Activated CD4-positive, CD25-positive, alpha-beta regulatory T cell treated with anti-CD3 and anti-CD28 coated beads, Interleukin-2, amount 50 U/mL, for 72 hours (primary cell): ENCODE measurements at regions not wholly inside any gene's neighbourhood (a gene's known extent, or its start where the extent isn't known, plus 50 kb on each side); places are given as distances from the start of the nearest gene placed in this dataset.

Experiments used
- DNase-seq: peaks from one replicate; pipeline ENCODE4 v3.0.0; 2021

DNA sequence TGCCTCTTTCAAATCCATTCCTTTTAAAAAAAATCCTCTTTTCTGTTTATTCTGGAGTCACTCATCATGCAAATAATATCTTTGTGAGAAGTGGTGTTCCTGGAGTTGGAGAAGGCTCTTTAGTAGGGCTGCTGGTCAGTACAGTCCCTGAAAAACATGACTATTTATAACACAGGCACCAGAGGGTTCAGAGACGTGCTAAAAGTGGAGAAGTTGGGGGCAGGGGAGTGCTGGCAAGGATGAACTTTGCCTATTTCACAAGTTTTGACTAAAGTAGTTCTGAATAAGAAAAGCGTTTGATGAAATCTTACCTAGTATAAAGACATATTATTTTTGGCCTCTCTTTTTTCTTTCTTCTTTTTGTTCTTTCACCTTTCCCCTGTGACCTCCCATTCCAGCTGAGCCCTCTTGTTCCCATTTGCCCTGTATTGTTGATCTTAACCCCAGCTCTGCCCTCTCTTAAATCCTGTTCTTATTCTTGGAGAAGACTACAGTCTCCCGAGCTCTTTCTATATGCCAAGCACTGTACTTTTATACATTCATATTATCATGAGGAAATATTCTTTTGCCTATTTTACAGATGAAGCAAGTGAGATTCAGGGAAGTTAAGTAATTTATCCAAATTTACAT lies 129.1 kb downstream of the TM9SF2 start:
- no peak for DNase-seq

DNA sequence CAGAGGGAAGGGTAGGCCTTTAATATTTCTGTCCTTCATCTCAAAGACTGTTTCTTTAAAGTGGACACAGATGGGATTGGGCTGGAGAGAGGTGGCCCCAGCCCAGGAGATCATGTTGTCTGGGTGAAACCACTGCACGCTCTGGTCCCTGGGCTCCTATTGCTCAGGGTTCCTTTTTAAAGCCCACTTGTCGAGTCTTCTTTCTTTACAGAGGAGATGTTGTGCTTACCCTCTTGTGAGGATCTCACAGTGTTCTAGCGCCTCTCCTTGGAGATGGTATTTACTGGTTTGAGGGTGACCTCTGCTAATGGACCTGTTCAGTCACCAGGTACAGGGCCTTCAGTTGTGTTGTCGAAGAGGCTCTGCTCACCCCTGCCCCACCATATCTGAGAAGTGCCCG lies 128.4 kb downstream of the TM9SF2 start:
- no peak for DNase-seq

DNA sequence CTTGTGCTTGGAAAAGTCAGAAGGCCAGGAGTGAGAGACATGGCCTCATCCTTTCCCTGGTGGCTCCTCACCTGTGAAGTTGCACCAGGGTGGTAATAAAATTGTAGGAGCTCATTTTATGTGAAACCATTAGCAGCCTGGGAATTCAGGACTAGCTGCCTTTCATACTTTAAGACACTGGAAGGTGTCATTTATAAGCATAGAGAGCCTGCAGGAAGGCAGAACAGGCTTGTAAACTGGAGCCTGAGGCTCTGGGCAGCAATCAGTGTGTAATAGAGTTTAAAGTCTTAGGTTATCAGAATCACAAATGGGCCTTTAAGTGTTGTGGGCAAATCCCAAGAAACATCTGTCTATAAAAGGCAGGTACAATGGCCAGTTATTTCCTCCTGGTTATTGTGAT lies 127.2 kb downstream of the TM9SF2 start:
- no peak for DNase-seq

DNA sequence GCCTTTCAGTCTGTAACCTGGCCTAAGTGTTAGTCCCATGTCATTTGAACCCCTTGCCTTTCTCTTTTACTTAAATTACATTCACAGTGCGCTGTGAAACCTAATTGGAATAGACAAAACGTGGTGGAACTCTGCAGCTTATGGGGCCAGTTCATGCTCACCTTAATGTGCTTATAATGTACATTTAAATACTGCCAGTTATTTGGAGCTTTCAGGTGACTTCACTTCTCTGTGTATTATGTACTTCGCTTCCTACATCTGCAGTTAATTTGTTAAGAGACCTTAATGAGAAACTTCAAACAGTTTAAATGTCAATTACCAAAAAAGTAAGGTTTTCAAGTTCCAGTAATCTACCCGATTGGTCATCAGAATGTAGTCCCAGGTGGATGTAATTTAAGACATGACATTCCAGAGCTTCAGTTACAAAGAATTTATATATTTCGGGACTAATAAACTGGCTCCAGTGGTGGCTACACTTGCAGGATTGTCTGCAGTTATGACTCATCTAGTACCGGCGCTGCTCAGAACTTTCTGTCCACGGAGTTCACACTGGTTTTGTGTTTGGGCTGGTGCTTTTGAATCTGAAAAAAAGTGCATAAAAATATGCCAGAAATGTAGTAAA lies 125.3 kb downstream of the TM9SF2 start:
- DNase-seq, result no peak

DNA sequence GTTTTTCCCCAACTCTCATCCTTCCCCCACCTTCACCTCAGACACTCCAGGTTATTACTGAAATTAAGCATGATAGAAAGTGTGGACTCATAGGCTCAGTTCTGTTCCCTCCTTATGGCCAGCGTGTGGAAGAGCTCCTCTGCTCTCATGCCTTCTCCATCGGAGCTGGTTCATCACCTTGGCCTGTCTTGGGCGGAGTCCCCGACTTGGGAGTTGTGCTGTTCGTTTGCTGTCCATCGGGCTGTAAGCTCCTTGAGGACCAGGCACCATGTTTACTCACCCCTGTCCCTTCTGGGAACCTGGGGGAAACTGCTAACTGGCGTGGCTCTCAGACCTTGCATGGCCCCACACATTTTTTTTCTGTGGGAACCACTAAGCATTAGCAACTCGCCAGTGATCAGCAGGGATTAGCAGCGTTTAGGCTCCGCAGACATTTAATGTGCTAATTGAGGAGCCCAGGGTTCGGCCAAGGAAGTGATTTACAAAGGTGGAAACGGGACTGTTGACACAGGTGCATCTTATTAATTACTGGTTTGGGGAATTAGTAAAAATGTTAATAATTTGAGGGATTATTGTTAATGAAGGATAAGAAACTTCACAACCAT lies 123.8 kb downstream of the TM9SF2 start:
- DNase-seq, result no peak

DNA sequence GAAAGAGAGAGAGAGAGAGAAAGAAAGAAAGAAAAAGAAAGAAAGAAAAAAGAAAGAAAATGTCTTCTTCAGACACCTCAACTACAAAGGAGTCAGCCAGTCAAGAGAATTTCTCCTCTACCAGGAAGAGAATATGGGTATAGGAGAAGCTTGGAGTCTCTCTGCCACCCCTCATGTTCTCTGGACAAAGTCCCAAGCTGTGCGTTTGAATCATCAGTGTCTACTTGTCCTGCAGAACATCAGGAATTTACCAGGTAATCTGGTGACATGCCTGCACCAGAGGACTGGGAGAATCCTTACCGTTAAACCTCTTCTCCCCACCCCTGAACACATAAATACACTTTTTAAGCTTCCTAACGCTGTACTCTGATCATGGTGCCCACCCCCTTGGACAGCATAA lies 119.5 kb downstream of the TM9SF2 start:
- DNase-seq, result no peak

DNA sequence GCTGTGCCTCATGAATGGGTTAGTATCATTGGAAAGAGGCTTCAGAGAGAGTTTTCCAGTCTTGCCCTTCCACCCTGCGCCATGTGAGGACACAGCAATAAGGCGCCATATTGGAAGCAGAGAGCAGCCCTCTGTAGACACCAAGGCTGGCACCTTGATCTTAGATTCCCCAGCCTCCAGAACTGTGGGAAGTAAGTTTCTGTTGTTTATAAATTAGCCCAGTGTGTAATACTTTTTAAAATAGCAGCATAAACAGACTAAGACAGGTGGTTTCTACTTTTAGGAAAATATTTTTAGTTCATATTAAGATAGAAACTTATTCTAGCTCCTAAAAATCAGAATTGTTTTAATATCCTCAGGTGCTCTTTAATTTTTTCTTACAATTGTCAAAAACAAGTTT lies 117.9 kb downstream of the TM9SF2 start:
- DNase-seq, result no peak

DNA sequence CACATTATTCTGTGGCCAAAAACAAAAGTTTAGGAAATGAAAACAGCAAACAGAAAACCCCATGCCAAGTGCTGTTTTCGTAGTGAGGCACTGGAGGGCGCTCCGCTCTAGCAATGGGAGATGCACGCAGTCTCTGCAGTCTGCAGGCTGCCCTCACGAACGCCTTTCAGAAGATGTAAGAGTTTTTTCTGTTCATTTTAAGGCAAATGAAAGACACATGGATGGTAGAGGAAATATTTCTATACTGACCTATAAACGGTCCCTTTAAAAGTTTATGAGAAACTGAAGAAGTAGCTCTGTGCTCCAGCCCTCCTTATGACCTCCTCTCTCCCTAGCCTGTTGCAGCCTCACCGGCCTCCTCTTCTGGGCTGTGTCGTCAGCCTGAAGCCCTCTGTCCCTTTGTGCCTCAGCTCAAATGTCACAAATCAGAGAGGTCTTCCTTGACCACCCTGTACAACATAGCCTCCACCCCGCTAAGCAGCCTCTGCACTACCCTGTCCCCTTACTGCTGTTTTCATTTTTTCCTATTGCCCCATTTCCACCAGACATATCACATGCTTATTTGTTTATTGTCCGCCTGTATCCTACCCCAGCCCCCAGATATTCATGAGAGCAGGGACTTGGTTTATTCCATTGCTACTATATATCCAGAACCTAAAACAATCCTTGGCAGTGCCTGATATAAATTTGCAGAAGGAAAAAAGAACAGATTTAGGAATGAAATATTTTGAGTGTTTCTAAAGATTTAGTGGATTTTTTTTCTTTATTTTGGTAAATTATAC lies 116.4 kb downstream of the TM9SF2 start:
- DNase-seq, result no peak

DNA sequence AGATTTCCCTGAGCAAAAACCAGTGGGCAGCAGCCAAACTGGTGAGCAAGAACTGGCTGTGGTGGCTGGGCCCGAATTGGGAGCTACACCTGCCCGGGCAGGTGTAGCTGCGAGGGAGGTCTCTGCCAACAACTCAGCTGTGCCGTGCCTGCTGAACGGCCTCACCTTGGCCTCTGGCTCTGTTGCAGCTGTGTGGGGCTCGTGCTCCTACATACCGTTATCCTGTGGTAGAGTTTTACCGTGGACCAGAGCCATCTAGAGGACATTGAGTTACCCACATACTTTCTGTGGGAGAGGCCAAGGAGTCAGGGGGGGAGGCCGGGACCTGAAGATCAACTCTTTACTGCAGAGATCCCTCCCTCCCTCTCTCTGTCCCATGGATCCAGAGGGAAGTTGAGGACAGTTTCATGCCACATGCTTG lies 113.2 kb downstream of the TM9SF2 start:
- DNase-seq, result no peak
